ENCODE measurements at regions not wholly inside any gene's neighbourhood (a gene's known extent, or its start where the extent isn't known, plus 50 kb on each side); places are given as distances from the start of the nearest gene placed in this dataset.

- ATAC-seq (no peak), DNase-seq (no peak)
- TF ChIP-seq CTCF (IDR thresholded peaks at IDR 0.05) (no peak), POLR2A (IDR thresholded peaks at IDR 0.05) (no peak)
- no peak overlapping the region for H3K4me3 ChIP-seq
- H3K4me1 ChIP-seq, result peaks cover 0 to 8% (median 4%) of the 10 kb centered on the region in 4 donors
- H3K9me3 ChIP-seq, result no peaks in the 10 kb centered on the region
- no peak overlapping the region for H3K27ac ChIP-seq
- 80% methylated on average over 5 of the region's 5 CpGs for WGBS (ENCODE audit: insufficient coverage, low coverage, low lambda C conversion rate, missing lambda C conversion rate)
- H3K36me3 ChIP-seq, result no peaks in the 10 kb centered on the region
- intact Hi-C loops (cut with DNase I), result no loop called here
- no peaks in the 10 kb centered on the region for H3K27me3 ChIP-seq
Measured at GRCh38 chr2:20143263-20143662, 81.7 kb downstream of the SDC1 start.

- DNase-seq (no peak), ATAC-seq (no peak)
- H3K27ac ChIP-seq, result peak overlapping the region in 2 of 3 donors; percentile 74 to 80
- H3K36me3 ChIP-seq, result no peaks in the 10 kb centered on the region
- H3K27me3 ChIP-seq, result no peaks in the 10 kb centered on the region
- H3K9me3 ChIP-seq, result no peaks in the 10 kb centered on the region
- no peak for TF ChIP-seq POLR2A (IDR thresholded peaks at IDR 0.05)
- TF ChIP-seq CTCF (IDR thresholded peaks at IDR 0.05), result no peak
- 86% methylated on average over 2 of the region's 8 CpGs for WGBS (ENCODE audit: insufficient coverage, low coverage, low lambda C conversion rate, missing lambda C conversion rate)
- H3K4me1 ChIP-seq, result peaks cover 0 to 8% (median 4%) of the 10 kb centered on the region in 4 donors
- H3K4me3 ChIP-seq, result no peak overlapping the region
- intact Hi-C loops (cut with DNase I), result no loop called here
Measured at GRCh38 chr2:20141806-20142205, 83.1 kb downstream of the SDC1 start.

GRCh38 chr2:20141056-20141762, 83.7 kb downstream of the SDC1 start:
- intact Hi-C loops (cut with DNase I), result no loop called here
- Histone ChIP-seq H3K36me3 (no peaks in the 10 kb centered on the region), H3K27ac (peak overlapping the region; percentile 30 to 80 (median 74)), H3K4me1 (peaks cover 0 to 8% (median 4%) of the 10 kb centered on the region in 4 donors), H3K4me3 (no peak overlapping the region), H3K27me3 (no peaks in the 10 kb centered on the region), H3K9me3 (no peaks in the 10 kb centered on the region)
- WGBS (ENCODE audit: insufficient coverage, low coverage, low lambda C conversion rate, missing lambda C conversion rate), result 38% methylated on average over 5 of the region's 9 CpGs
- peak; percentile 53 for TF ChIP-seq POLR2A (IDR thresholded peaks at IDR 0.05)
- no peak for TF ChIP-seq CTCF (IDR thresholded peaks at IDR 0.05)
- peak; percentile 88 to 94 (median 92) for ATAC-seq
- DNase-seq, result peak; percentile 90 to 95 (median 93)

GRCh38 chr2:20140321-20141055, 84.4 kb downstream of the SDC1 start:
- H3K27ac ChIP-seq, result peak overlapping the region in 2 of 3 donors; percentile 30 to 74
- intact Hi-C loops (cut with DNase I), result no loop called here

More at GRCh38 chr2:20140321-20141055, 84.4 kb downstream of the SDC1 start:
- ATAC-seq (no peak), DNase-seq (no peak)
- Histone ChIP-seq H3K36me3 (no peaks in the 10 kb centered on the region), H3K4me3 (no peak overlapping the region), H3K27me3 (no peaks in the 10 kb centered on the region), H3K4me1 (peaks cover 0 to 14% (median 6%) of the 10 kb centered on the region in 4 donors), H3K9me3 (no peaks in the 10 kb centered on the region)
- TF ChIP-seq CTCF (IDR thresholded peaks at IDR 0.05) (no peak), POLR2A (IDR thresholded peaks at IDR 0.05) (no peak)
- 86% methylated on average over 9 of the region's 11 CpGs for WGBS (ENCODE audit: insufficient coverage, low coverage, low lambda C conversion rate, missing lambda C conversion rate)
